ENCODE measurements at regions not wholly inside any gene's neighbourhood (a gene's known extent, or its start where the extent isn't known, plus 50 kb on each side); places are given as distances from the start of the nearest gene placed in this dataset.

GRCh38 chr20:6604179-6604578 lies 163.3 kb upstream of the BMP2 start:
- ATAC-seq (ENCODE audit: insufficient read depth, low FRiP score): no peak
- no peak for TF ChIP-seq CTCF (IDR thresholded peaks at IDR 0.05; ENCODE audit: control extremely low read depth, extremely low read depth)
- Histone ChIP-seq H3K9me3 (ENCODE audit: control insufficient read depth in 4 of 4, insufficient read depth in 3 of 4, low read length in 3 of 4) (no peaks in the 10 kb centered on the region), H3K36me3 (ENCODE audit: control insufficient read depth in 4 of 4, insufficient read depth in 4 of 4, low read length in 4 of 4) (no peaks in the 10 kb centered on the region), H3K4me1 (ENCODE audit: control insufficient read depth in 5 of 5, insufficient read depth in 5 of 5, low read length in 5 of 5) (peaks cover 0 to 24% (median 5%) of the 10 kb centered on the region in 5 donors), H3K9ac (ENCODE audit: insufficient read depth in 1 of 2, low read length in 2 of 2) (no peak overlapping the region), H3K4me3 (no peak overlapping the region), H3K27me3 (ENCODE audit: control insufficient read depth in 3 of 3, insufficient read depth in 3 of 3, low read length in 2 of 3) (no peaks in the 10 kb centered on the region), H3K27ac (ENCODE audit: low read depth in 1 of 2, low read length in 1 of 2) (no peak overlapping the region)
- DNase-seq: no peak
- WGBS, 2 donors: 88 to 91% methylated on average over 3 of the region's 3 CpGs

DNA sequence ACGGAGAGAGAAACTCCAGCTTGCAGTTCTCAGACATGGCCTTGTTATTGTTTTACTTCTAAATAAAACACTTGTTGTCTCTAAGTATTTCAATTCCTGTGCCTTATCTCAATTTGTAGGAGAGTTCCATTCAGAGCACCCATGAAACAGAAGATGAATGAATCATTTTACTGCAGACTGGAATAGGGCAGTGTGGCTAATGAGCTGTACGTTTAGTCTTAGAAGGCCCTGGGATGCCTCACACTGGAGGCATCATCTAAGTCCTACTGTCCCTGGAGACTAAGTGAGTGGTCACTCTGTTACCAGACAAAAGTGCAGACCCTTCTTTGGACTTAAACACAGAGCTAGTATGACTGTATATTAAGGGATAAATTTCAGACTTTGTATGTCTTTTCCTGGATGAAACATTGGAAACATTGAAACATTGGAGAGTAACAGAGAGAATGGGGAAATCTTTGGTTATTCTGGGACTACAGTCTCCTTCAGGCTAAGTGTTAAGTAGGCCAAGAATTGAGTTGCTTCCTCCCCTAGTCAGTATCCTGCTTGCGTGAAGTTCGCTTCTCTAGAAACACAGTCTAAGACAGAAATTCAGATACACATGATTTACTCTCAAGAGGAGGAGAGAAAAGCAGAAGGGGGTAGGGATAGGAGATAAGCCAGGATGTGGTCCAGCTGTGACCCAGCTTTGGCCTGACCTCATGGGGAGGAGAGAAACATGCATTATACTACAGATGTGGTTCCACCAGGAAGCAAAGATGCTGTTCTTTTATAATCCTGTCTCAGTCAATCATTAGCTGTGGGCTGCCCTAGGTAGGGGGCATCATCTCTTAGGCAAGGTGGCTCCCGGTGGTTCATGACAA lies 167.4 kb upstream of the BMP2 start:
- ATAC-seq (ENCODE audit: insufficient read depth, low FRiP score) (peak; percentile 24), DNase-seq (peak in 1 of 3 donors; percentile 44)
- Histone ChIP-seq H3K4me1 (ENCODE audit: control insufficient read depth in 5 of 5, insufficient read depth in 5 of 5, low read length in 5 of 5) (peaks cover 0 to 48% (median 13%) of the 10 kb centered on the region in 5 donors), H3K27ac (ENCODE audit: low read depth in 1 of 2, low read length in 1 of 2) (no peak overlapping the region), H3K27me3 (ENCODE audit: control insufficient read depth in 3 of 3, insufficient read depth in 3 of 3, low read length in 2 of 3) (no peaks in the 10 kb centered on the region), H3K9ac (ENCODE audit: insufficient read depth in 1 of 2, low read length in 2 of 2) (no peak overlapping the region), H3K36me3 (ENCODE audit: control insufficient read depth in 4 of 4, insufficient read depth in 4 of 4, low read length in 4 of 4) (no peaks in the 10 kb centered on the region), H3K9me3 (ENCODE audit: control insufficient read depth in 4 of 4, insufficient read depth in 3 of 4, low read length in 3 of 4) (peaks cover 0 to 2% (median 0%) of the 10 kb centered on the region in 4 donors), H3K4me3 (no peak overlapping the region)
- WGBS, 2 donors: 81 to 86% methylated on average over 5 of the region's 5 CpGs
- TF ChIP-seq CTCF (IDR thresholded peaks at IDR 0.05; ENCODE audit: control extremely low read depth, extremely low read depth): no peak

DNA sequence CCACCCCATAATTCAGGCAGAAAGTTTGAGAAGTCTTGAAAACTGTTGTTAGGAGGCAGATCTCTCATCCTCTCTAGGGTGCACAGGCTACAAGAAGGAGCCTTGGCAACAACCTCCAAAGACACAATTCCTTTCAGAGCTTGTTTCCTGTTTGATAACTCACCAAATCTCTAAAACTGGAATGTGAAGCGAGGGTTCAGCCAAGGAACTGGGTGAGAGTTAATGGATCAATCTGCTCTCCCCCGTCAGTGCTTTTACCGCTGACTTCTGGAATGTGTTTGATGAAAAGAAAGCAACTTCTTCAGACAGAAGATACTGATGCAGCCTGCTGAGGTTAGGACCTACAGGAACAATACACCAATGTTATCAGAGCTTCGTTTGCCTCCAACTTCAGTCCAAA lies 171.8 kb upstream of the BMP2 start:
- peaks cover 0 to 2% (median 0%) of the 10 kb centered on the region in 4 donors for H3K9me3 ChIP-seq (ENCODE audit: control insufficient read depth in 4 of 4, insufficient read depth in 3 of 4, low read length in 3 of 4)
- TF ChIP-seq CTCF (IDR thresholded peaks at IDR 0.05; ENCODE audit: control extremely low read depth, extremely low read depth): no peak
- WGBS, 2 donors: 28 to 29% methylated on average over 4 of the region's 4 CpGs
- H3K27ac ChIP-seq (ENCODE audit: low read depth in 1 of 2, low read length in 1 of 2): peak overlapping the region in 1 of 2 donors; percentile 56
- no peak overlapping the region for H3K9ac ChIP-seq (ENCODE audit: insufficient read depth in 1 of 2, low read length in 2 of 2)
- no peaks in the 10 kb centered on the region for H3K36me3 ChIP-seq (ENCODE audit: control insufficient read depth in 4 of 4, insufficient read depth in 4 of 4, low read length in 4 of 4)
- DNase-seq (peak; percentile 81 to 94 (median 92)), ATAC-seq (ENCODE audit: insufficient read depth, low FRiP score) (no peak)
- H3K4me1 ChIP-seq (ENCODE audit: control insufficient read depth in 5 of 5, insufficient read depth in 5 of 5, low read length in 5 of 5): peaks cover 0 to 44% (median 16%) of the 10 kb centered on the region in 5 donors
- H3K4me3 ChIP-seq: no peak overlapping the region
- H3K27me3 ChIP-seq (ENCODE audit: control insufficient read depth in 3 of 3, insufficient read depth in 3 of 3, low read length in 2 of 3): no peaks in the 10 kb centered on the region
